ENCODE measurements at regions not wholly inside any gene's neighbourhood (a gene's known extent, or its start where the extent isn't known, plus 50 kb on each side); places are given as distances from the start of the nearest gene placed in this dataset.

GRCh38 chr6:79864421-79864820, 82.9 kb downstream of the ELOVL4 start:
- Histone ChIP-seq H3K4me3 (no peak overlapping the region), H3K4me1 (peaks cover 1 to 18% (median 11%) of the 10 kb centered on the region in 4 donors), H3K36me3 (no peaks in the 10 kb centered on the region), H3K27ac (no peak overlapping the region), H3K9me3 (no peaks in the 10 kb centered on the region), H3K27me3 (no peaks in the 10 kb centered on the region)
- TF ChIP-seq EP300 (IDR thresholded peaks at IDR 0.05) (no peak), POLR2A (IDR thresholded peaks at IDR 0.05) (no peak), CTCF (IDR thresholded peaks at IDR 0.05) (no peak), POLR2AphosphoS5 (IDR thresholded peaks at IDR 0.05) (no peak)
- peak in 1 of 2 donors; percentile 29 for DNase-seq
- WGBS, 5 donors, result 39 to 82% (median 66%) methylated on average over 3 of the region's 3 CpGs
- intact Hi-C loops (cut with DNase I; ENCODE audit: low total_unique reads), result no loop called here

GRCh38 chr6:79864001-79864400, 83.4 kb downstream of the ELOVL4 start:
- 55 to 80% (median 76%) methylated on average over 1 of the region's 1 CpG for WGBS, 5 donors
- no peak for TF ChIP-seq POLR2AphosphoS5 (IDR thresholded peaks at IDR 0.05)
- no peak for TF ChIP-seq EP300 (IDR thresholded peaks at IDR 0.05)
- no peak for TF ChIP-seq POLR2A (IDR thresholded peaks at IDR 0.05)
- no peaks in the 10 kb centered on the region for H3K27me3 ChIP-seq
- H3K4me1 ChIP-seq, result peaks cover 0 to 14% (median 7%) of the 10 kb centered on the region in 4 donors
- H3K27ac ChIP-seq, result no peak overlapping the region
- H3K36me3 ChIP-seq, result no peaks in the 10 kb centered on the region
- no peak overlapping the region for H3K4me3 ChIP-seq
- no peaks in the 10 kb centered on the region for H3K9me3 ChIP-seq
- intact Hi-C loops (cut with DNase I; ENCODE audit: low total_unique reads), result no loop called here
- DNase-seq, result peak in 1 of 2 donors; percentile 46

GRCh38 chr6:79863566-79863965, 83.8 kb downstream of the ELOVL4 start:
- H3K9me3 ChIP-seq, result no peaks in the 10 kb centered on the region
- H3K36me3 ChIP-seq, result no peaks in the 10 kb centered on the region
- peaks cover 0 to 11% (median 4%) of the 10 kb centered on the region in 4 donors for H3K4me1 ChIP-seq
- TF ChIP-seq POLR2A (IDR thresholded peaks at IDR 0.05) (no peak), CTCF (IDR thresholded peaks at IDR 0.05) (no peak), EP300 (IDR thresholded peaks at IDR 0.05) (no peak), POLR2AphosphoS5 (IDR thresholded peaks at IDR 0.05) (no peak)
- 70 to 97% (median 73%) methylated on average over 1 of the region's 1 CpG for WGBS, 5 donors
- DNase-seq, result no peak
- no peak overlapping the region for H3K27ac ChIP-seq
- no peaks in the 10 kb centered on the region for H3K27me3 ChIP-seq
- intact Hi-C loops (cut with DNase I; ENCODE audit: low total_unique reads), result no loop called here
- no peak overlapping the region for H3K4me3 ChIP-seq

GRCh38 chr6:79862711-79863110, 84.6 kb downstream of the ELOVL4 start:
- TF ChIP-seq POLR2A (IDR thresholded peaks at IDR 0.05) (no peak), EP300 (IDR thresholded peaks at IDR 0.05) (no peak), CTCF (IDR thresholded peaks at IDR 0.05) (no peak), POLR2AphosphoS5 (IDR thresholded peaks at IDR 0.05) (no peak)
- Histone ChIP-seq H3K27ac (no peak overlapping the region), H3K27me3 (no peaks in the 10 kb centered on the region), H3K4me3 (no peak overlapping the region), H3K4me1 (peaks cover 0 to 2% (median under 1%) of the 10 kb centered on the region in 4 donors), H3K36me3 (no peaks in the 10 kb centered on the region), H3K9me3 (no peaks in the 10 kb centered on the region)
- 63 to 79% (median 71%) methylated on average over 1 of the region's 1 CpG for WGBS, 5 donors
- intact Hi-C loops (cut with DNase I; ENCODE audit: low total_unique reads), result no loop called here
- no peak for DNase-seq

- intact Hi-C loops (cut with DNase I; ENCODE audit: low total_unique reads), result no loop called here
- Histone ChIP-seq H3K4me3 (no peak overlapping the region), H3K4me1 (no peaks in the 10 kb centered on the region), H3K27me3 (no peaks in the 10 kb centered on the region), H3K9me3 (no peaks in the 10 kb centered on the region), H3K27ac (no peak overlapping the region), H3K36me3 (no peaks in the 10 kb centered on the region)
- WGBS, 5 donors, result 37 to 79% (median 77%) methylated on average over 3 of the region's 3 CpGs
- TF ChIP-seq EP300 (IDR thresholded peaks at IDR 0.05), result no peak
- DNase-seq, result no peak
Observed at GRCh38 chr6:79862126-79862525, 85.2 kb downstream of the ELOVL4 start.

Measured in stomach (tissue), 8 donors.